Smooth muscle cell (in vitro differentiated cells): ENCODE measurements at regions not wholly inside any gene's neighbourhood (a gene's known extent, or its start where the extent isn't known, plus 50 kb on each side); places are given as distances from the start of the nearest gene placed in this dataset. TPM values are rescaled to one million over a fixed set of nuclear protein-coding genes. Genes with fewer than 3 reads are reported as not detected.

Experiments used
- small RNA-seq: library from RNA; depleted of rRNA; stranded (forward); fragments of <200 nt; gene quantifications from one replicate; pipeline ENCODE3, GENCODE V24; 2014

Small RNA genes in the stretch of these regions (small RNA-seq; reads per million reads assigned to genes)
- not detected for gene RF00017
